ENCODE measurements at regions not wholly inside any gene's neighbourhood (a gene's known extent, or its start where the extent isn't known, plus 50 kb on each side); places are given as distances from the start of the nearest gene placed in this dataset.

- ChIA-PET POLR2A (no interaction called here), CTCF (no interaction called here)
- WGBS (ENCODE audit: low lambda C conversion rate): 46% methylated on average over 12 of the region's 15 CpGs
Observed at GRCh38 chr15:25169318-25169717, 214.5 kb downstream of the SNRPN start.

GRCh38 chr15:25170113-25170731, 215.4 kb downstream of the SNRPN start:
- no peaks in the 10 kb centered on the region for H3K27me3 ChIP-seq (ENCODE audit: insufficient read depth)
- WGBS (ENCODE audit: low lambda C conversion rate): 20% methylated on average over 4 of the region's 19 CpGs
- H3K4me2 ChIP-seq: no peak overlapping the region
- TF ChIP-seq RXRA (IDR thresholded peaks at IDR 0.05; ENCODE audit: borderline replicate concordance, low read depth): no peak
- TF ChIP-seq, protein P1, sequence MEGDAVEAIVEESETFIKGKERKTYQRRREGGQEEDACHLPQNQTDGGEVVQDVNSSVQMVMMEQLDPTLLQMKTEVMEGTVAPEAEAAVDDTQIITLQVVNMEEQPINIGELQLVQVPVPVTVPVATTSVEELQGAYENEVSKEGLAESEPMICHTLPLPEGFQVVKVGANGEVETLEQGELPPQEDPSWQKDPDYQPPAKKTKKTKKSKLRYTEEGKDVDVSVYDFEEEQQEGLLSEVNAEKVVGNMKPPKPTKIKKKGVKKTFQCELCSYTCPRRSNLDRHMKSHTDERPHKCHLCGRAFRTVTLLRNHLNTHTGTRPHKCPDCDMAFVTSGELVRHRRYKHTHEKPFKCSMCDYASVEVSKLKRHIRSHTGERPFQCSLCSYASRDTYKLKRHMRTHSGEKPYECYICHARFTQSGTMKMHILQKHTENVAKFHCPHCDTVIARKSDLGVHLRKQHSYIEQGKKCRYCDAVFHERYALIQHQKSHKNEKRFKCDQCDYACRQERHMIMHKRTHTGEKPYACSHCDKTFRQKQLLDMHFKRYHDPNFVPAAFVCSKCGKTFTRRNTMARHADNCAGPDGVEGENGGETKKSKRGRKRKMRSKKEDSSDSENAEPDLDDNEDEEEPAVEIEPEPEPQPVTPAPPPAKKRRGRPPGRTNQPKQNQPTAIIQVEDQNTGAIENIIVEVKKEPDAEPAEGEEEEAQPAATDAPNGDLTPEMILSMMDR (IDR thresholded peaks at IDR 0.05): no peak
- no peak for TF ChIP-seq TEAD4 (IDR thresholded peaks at IDR 0.05; ENCODE audit: borderline replicate concordance, insufficient read depth)
- TF ChIP-seq USF1 (IDR thresholded peaks at IDR 0.05; ENCODE audit: borderline replicate concordance, low read depth): no peak
- no peak for TF ChIP-seq USF2 (IDR thresholded peaks at IDR 0.05; ENCODE audit: borderline replicate concordance, low read depth, low read length)
- TF ChIP-seq EP300 (IDR thresholded peaks at IDR 0.05; ENCODE audit: borderline replicate concordance in 1 of 2, low read depth in 1 of 2, low read length in 1 of 2): no peak
- no peak for TF ChIP-seq SIN3A (IDR thresholded peaks at IDR 0.05; ENCODE audit: borderline replicate concordance, low read depth, low read length)
- no peak for TF ChIP-seq MXI1 (IDR thresholded peaks at IDR 0.05; ENCODE audit: low read depth, low read length)
- no peak for TF ChIP-seq TCF12 (IDR thresholded peaks at IDR 0.05)
- TF ChIP-seq GATA2 (CRISPR knock-in tag; IDR thresholded peaks at IDR 0.05): no peak
- TF ChIP-seq PBX3 (IDR thresholded peaks at IDR 0.05): no peak
- no peak for TF ChIP-seq FOXJ3 (CRISPR knock-in tag; IDR thresholded peaks at IDR 0.05)
- TF ChIP-seq MAX (IDR thresholded peaks at IDR 0.05; ENCODE audit: low read depth): no peak
- TF ChIP-seq EZH2phosphoT487 (IDR thresholded peaks at IDR 0.05; ENCODE audit: borderline replicate concordance, low read depth): no peak
- TF ChIP-seq IRF3 (IDR thresholded peaks at IDR 0.05; ENCODE audit: low read depth, low read length): no peak
- TF ChIP-seq TAF1 (IDR thresholded peaks at IDR 0.05; ENCODE audit: borderline replicate concordance, low read depth, low read length): no peak
- no peak for TF ChIP-seq SMC3 (IDR thresholded peaks at IDR 0.05; ENCODE audit: low read depth, low read length)
- no peak for TF ChIP-seq GABPA (IDR thresholded peaks at IDR 0.05; ENCODE audit: low read depth)
- no peak for TF ChIP-seq NFIC (IDR thresholded peaks at IDR 0.05; ENCODE audit: borderline replicate concordance)
- no peak for TF ChIP-seq CHD2 (IDR thresholded peaks at IDR 0.05; ENCODE audit: low read length, partially characterized antibody)
- no peaks in the 10 kb centered on the region for H3K79me2 ChIP-seq (ENCODE audit: insufficient read depth)
- H3K9me2 ChIP-seq: no peaks in the 10 kb centered on the region
- no peaks in the 10 kb centered on the region for H4K20me1 ChIP-seq (ENCODE audit: insufficient read depth)
- ChIA-PET POLR2A (no interaction called here), CTCF (no interaction called here)
- H3K4me3 ChIP-seq (ENCODE audit: low read depth in 2 of 2, low read length in 1 of 2): no peak overlapping the region
- DNase-seq: no peak
- no peaks in the 10 kb centered on the region for H3F3A ChIP-seq (replicated peaks; ENCODE audit: insufficient read depth)
- no peaks in the 10 kb centered on the region for H3K4me1 ChIP-seq (ENCODE audit: control insufficient read depth in 1 of 2, insufficient read depth in 2 of 2, low read depth in 1 of 2, low read length in 1 of 2)
- H3K27ac ChIP-seq (ENCODE audit: low read depth in 2 of 2, low read length in 1 of 2): no peak overlapping the region
- no peak overlapping the region for H3K9ac ChIP-seq
- H3K36me3 ChIP-seq (replicated peaks in 1 of 2; ENCODE audit: control insufficient read depth in 1 of 2, insufficient read depth in 2 of 2, low read length in 1 of 2): no peaks in the 10 kb centered on the region
- H2AFZ ChIP-seq (ENCODE audit: low read depth): no peak overlapping the region
- no peaks in the 10 kb centered on the region for H3K9me3 ChIP-seq

More at GRCh38 chr15:25169318-25169717, 214.5 kb downstream of the SNRPN start:
- Histone ChIP-seq H3K27ac (ENCODE audit: low read depth in 2 of 2, low read length in 1 of 2) (no peak overlapping the region), H3F3A (replicated peaks; ENCODE audit: insufficient read depth) (no peaks in the 10 kb centered on the region), H3K9ac (no peak overlapping the region), H3K79me2 (ENCODE audit: insufficient read depth) (no peaks in the 10 kb centered on the region), H3K9me3 (no peaks in the 10 kb centered on the region), H3K4me2 (no peak overlapping the region), H3K9me2 (no peaks in the 10 kb centered on the region), H4K20me1 (ENCODE audit: insufficient read depth) (no peaks in the 10 kb centered on the region), H3K36me3 (replicated peaks in 1 of 2; ENCODE audit: control insufficient read depth in 1 of 2, insufficient read depth in 2 of 2, low read length in 1 of 2) (no peaks in the 10 kb centered on the region), H2AFZ (ENCODE audit: low read depth) (no peak overlapping the region), H3K4me3 (ENCODE audit: low read depth in 2 of 2, low read length in 1 of 2) (no peak overlapping the region), H3K27me3 (ENCODE audit: insufficient read depth) (no peaks in the 10 kb centered on the region), H3K4me1 (ENCODE audit: control insufficient read depth in 1 of 2, insufficient read depth in 2 of 2, low read depth in 1 of 2, low read length in 1 of 2) (no peaks in the 10 kb centered on the region)
- TF ChIP-seq POLR2AphosphoS5 (IDR thresholded peaks at IDR 0.05; ENCODE audit: low read depth, low read length) (no peak), MXI1 (IDR thresholded peaks at IDR 0.05; ENCODE audit: low read depth, low read length) (no peak), FOSL2 (IDR thresholded peaks at IDR 0.05; ENCODE audit: borderline replicate concordance, low read depth) (no peak), JUND (IDR thresholded peaks at IDR 0.05) (no peak)
- no peak for DNase-seq
